Activated T-helper 9 cell treated with anti-CD3 and anti-CD28 coated beads, Interleukin-2, amount 50 U/mL, for 16 hours (primary cell): ENCODE measurements at regions not wholly inside any gene's neighbourhood (a gene's known extent, or its start where the extent isn't known, plus 50 kb on each side); places are given as distances from the start of the nearest gene placed in this dataset.
"Not testable (repeated sequence)": the region's sequence is repeated elsewhere in the genome, so short reads cannot be mapped to it uniquely, and the experiment has no call there.

Experiments
- DNase-seq: peaks from one replicate; pipeline ENCODE4 v3.0.0-alpha.2; 2020; ENCODE audit warnings: low read depth

DNA sequence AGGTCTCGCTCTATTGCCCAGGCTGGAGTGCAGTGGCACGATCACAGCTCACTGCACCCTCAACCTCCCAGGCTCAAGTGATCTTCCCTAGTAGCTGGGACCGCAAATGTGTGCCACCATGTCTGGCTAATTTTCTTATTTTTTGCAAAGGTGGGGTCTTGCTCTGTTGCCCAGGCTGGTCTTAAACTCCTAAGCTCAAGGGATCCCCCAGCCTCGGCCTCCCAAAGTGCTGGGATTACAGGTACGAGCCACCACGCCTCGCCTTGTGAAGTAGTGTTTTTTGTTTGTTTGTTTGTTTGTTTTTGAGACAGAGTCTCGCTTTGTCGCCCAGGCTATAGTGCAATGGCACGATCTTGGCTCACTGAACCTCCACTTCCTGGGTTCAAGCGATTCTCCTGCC, 125.5 kb downstream of the HAUS1 start:
- DNase-seq, result not testable (repeated sequence)

DNA sequence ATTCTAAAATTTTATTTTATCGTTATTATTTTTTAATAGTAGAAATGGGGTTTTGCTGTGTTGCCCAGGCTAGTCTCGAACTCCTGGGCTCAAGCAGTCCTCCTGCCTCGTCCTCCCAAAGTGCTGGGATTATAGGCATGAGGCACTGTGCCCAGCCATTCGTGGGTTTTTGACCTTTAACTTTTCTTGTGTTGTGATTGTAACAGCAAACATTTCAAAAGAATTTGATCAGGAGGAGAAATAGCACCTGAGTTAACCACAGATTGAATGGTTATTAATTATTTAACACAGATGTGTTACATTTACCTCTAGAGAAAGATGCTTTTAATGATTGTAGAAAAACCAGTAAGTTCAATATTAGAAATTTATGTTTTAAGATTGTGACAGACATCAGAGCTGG, 132.0 kb downstream of the HAUS1 start:
- DNase-seq, result no peak

- DNase-seq, result no peak
These were observed 133.7 kb downstream of the HAUS1 start for GRCh38 chr18:46237891-46238290.

DNA sequence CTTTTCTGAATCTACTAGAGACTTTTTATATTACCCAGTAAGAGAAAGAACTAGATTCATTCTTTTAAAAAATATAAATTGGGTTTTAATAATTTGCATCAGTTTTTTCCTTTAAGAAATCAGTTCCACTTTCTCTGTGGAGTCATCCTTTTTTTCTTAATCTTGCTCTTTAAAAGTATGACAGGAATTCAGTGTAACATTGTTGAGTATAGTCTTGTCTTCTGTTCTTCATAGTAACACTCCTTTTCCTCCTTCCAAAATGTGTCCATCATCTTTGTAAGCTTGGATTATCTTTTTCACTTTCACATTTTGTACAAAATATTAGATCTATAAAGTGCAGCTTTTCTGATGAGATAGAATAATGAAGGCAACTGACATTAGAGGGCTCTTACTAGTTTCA, 135.4 kb downstream of the HAUS1 start:
- DNase-seq, result no peak

GRCh38 chr18:46239998-46240397, 135.8 kb downstream of the HAUS1 start:
- no peak for DNase-seq

- not testable (repeated sequence) for DNase-seq
These were observed 137.2 kb downstream of the HAUS1 start for GRCh38 chr18:46241393-46241792.

GRCh38 chr18:46242183-46242582, 138.0 kb downstream of the HAUS1 start:
- no peak for DNase-seq

- DNase-seq, result no peak
These were observed 138.9 kb downstream of the HAUS1 start for GRCh38 chr18:46243095-46243494.

DNA sequence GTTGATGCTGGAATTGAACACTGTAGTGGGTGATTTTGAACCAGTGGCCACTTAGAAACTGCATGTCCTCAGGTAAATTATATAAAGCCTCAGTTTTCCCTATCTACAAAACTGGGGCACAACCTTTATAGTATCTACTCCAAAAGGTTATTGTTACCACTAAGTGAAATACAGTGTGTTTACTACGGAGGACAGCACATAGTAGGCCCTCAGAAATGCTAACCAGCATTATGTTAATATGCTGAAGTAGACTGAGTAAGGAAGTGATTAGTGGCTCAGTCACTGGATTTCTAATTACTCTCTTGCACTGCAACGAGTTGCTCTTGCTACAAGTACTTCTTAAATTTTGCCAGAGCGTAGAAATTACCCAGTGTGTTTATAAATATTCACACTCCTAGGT, 139.5 kb downstream of the HAUS1 start:
- DNase-seq, result no peak

GRCh38 chr18:46246101-46246500, 141.9 kb downstream of the HAUS1 start:
- no peak for DNase-seq

- DNase-seq, result no peak
These were observed 143.8 kb downstream of the HAUS1 start for GRCh38 chr18:46247942-46248341.

- DNase-seq, result peak; percentile 9
These were observed 146.1 kb downstream of the HAUS1 start for GRCh38 chr18:46250084-46250811.

DNA sequence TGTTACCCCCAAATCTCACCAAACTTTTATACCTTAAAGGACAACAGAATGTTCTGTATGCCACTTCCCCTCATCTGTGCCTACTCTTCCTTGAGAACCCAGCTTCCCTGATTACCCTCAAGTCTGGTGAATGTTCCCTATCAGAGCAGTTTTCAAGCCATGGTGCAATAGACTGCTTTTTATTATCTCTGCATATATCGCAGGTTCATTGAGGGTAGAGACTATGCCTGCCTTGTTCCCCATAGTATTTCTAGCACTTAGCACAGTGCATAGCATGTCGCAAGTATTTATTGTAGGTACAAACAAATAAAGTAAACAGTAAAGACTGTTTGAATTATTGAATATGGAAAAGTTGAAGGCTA, 146.6 kb downstream of the HAUS1 start:
- DNase-seq, result no peak

DNA sequence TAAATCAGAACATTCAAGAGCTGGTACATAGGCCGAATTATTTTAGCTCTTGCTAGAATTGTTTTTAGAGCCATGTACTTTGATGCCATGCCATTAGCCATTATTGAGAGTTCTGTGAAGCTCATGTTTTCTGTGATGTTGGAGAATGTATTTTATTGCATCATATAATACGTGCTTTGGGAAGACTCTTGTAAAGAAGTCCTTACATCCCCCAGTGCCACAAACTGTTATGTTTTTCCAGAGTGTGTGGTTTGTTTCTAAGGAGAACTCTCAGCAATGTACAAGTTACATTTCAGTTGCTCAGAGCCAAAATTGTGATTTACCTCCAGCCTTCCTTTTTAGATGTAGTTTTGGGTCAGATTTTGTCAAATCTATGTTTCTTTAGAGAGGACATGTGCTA, 148.6 kb downstream of the HAUS1 start:
- no peak for DNase-seq

DNA sequence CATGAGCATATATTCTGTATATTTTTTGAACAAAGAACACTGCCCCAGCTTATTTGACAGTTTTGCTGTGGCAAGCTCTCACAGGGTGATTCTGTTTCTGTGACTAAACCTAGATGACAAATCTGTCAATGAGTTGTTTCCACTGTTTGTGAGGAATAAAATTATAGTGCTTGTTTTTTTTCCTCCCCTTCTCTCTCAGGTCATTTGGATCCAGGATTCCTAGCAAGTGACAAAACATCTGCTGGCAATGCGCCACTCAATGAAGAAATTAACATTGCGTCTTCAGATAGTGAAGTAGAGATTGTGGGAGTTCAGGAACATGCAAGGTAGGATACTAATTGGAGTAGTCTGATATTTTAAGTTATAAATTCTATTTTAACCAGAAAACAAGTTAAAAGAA, 149.3 kb downstream of the HAUS1 start:
- DNase-seq, result no peak

GRCh38 chr18:46256078-46256477, 151.9 kb downstream of the HAUS1 start:
- no peak for DNase-seq

- DNase-seq, result no peak
These were observed 153.2 kb downstream of the HAUS1 start for GRCh38 chr18:46257366-46257765.

GRCh38 chr18:46260016-46260878, 156.1 kb downstream of the HAUS1 start:
- DNase-seq, result no peak

GRCh38 chr18:46260879-46261143, 156.6 kb downstream of the HAUS1 start:
- DNase-seq, result no peak

- no peak for DNase-seq
These were observed 157.6 kb downstream of the HAUS1 start for GRCh38 chr18:46261799-46262198.

DNA sequence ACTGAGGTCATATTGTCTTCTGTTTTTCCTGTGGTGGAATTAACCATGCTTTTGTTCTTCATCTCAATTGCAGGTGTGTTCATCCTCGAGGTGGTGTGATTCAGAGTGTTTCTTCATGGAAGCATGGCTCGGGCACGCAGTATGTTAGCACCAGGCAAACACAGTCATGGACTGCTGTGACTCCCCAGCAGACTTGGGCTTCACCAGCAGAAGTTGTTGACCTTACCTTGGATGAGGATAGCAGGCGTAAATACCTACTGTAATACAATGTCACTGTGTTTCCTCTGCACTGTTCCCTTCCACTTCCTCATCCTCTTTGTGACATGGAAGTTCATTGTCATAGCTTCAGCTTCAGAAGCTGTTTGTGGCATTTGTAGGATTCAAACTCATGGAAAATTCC, 158.7 kb downstream of the HAUS1 start:
- no peak for DNase-seq

- DNase-seq, result no peak
These were observed 160.1 kb downstream of the HAUS1 start for GRCh38 chr18:46264255-46264654.

DNA sequence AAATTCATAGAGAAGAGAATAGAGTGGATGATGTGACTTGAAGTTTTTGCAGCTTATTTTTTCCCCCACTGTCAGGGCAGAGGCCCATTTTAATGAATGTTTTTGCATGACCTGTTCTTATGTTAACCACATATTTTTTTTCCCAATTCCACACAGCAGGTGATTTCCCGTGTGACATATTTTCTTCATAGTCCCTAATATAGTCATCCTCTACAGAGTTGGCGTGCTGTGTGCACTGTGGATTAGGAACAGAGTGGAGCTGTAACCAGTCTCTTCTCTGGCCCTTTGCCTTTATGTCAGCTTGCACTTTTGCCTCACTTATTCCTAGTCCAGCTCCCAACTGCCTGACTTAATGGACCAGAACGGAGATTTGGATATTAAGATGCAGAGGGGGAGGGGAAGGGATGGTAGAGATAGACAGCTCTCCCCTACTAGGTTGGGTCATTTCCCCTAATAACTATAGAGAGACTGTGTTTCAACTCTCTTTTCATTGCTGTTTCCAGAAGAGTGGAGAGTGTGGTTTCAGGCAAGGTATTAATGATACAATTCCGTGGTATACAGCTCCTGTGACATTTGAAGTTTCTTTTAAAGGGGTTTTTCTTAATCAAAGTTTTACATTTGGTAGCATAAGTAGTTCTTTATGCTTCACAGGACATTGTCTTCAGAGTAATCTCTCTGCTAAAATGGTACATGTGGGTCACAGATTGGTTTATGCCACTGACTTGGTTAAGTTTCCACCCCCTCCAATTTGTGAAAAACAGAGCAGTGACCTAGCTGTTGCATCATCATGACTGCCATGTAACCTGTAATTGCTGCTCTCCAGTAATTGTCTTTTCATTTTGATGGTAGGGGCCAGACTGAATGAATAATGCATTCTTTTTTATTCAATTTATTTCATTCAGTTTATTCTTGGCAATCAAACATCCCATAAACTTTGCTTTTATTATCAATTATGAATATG, 161.3 kb downstream of the HAUS1 start:
- DNase-seq, result no peak
